Ectodermal cell (in vitro differentiated cells): ENCODE measurements at regions not wholly inside any gene's neighbourhood (a gene's known extent, or its start where the extent isn't known, plus 50 kb on each side); places are given as distances from the start of the nearest gene placed in this dataset.

Experiments
- H3K27ac ChIP-seq: 2 replicates; pipeline ENCODE4 v1.7.0; 2013; ENCODE audit warnings: mild to moderate bottlenecking, low read depth, low read length; ENCODE audit not compliant: insufficient read depth, poor library complexity, severe bottlenecking
- H3K27me3 ChIP-seq: 2 replicates; pipeline ENCODE4 v1.7.0; 2013; ENCODE audit warnings: mild to moderate bottlenecking, low read length; ENCODE audit not compliant: insufficient read depth, control insufficient read depth, poor library complexity, severe bottlenecking
- H3K36me3 ChIP-seq: one replicate; pipeline ENCODE4 v1.7.0; 2013; ENCODE audit warnings: low read length; ENCODE audit not compliant: control insufficient read depth, insufficient read depth
- H3K4me1 ChIP-seq: one replicate; pipeline ENCODE4 v1.7.0; 2013; ENCODE audit warnings: low read length; ENCODE audit not compliant: control insufficient read depth, insufficient read depth
- H3K4me3 ChIP-seq: 2 replicates; pipeline ENCODE4 v1.7.0; 2013; ENCODE audit warnings: low read depth, low read length, control low read depth; ENCODE audit not compliant: insufficient read depth
- H3K9me3 ChIP-seq: 2 replicates; pipeline ENCODE4 v1.7.0; 2013; ENCODE audit warnings: mild to moderate bottlenecking, low read length, moderate library complexity; ENCODE audit not compliant: control insufficient read depth
- WGBS, 2 experiments: methylation state at CpG; one replicate each; pipeline ENCODE4 v1.1.7; 2013; ENCODE audit warnings: missing lambda C conversion rate in 2 of 2; 5-methylcytosine and 5-hydroxymethylcytosine counted together

DNA sequence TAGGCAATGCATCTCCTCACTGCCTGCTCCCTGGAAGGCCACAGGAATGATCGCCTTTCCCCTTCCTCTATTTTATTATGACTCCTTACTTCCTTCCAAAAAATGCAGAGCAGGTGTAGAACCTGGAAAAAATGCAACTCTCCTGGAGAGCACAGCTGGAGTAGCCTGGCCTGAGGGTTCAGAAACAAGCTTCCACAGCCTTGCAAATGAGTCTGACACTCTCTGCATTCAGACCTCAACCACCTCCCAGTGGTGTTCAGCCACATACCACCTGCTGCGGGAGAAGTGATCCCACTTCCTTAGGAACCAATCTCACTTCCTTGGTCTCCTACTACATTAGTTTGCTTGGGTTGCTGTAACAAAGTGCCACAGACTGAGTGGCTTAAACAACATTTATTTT lies 368.1 kb upstream of the NOCT start:
- WGBS, 2 experiments = 45 to 49% methylated on average over 2 of the region's 2 CpGs
- Histone ChIP-seq H3K36me3 (no peaks in the 10 kb centered on the region), H3K9me3 (no peaks in the 10 kb centered on the region), H3K4me3 (no peak overlapping the region), H3K27me3 (no peaks in the 10 kb centered on the region), H3K27ac (no peak overlapping the region), H3K4me1 (peaks cover 5% of the 10 kb centered on the region)

DNA sequence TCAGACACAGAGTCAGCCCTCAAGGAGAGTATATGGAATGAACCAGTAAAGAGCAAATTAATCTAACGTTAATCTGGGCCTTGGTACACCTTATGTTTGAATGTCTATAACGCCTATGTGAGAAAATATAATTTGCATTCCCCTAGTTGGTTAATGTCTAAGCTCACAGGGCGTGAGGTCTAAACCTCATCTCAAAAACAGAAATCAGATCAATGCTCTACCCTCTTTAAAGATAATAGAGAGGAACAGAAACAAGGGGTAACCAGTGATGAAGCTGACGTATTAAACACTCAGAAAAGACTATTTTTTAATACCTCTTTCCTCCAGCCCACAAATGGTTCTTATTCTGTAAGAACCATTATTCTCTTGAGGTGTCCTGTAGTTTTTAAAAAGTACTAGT lies 369.2 kb upstream of the NOCT start:
- Histone ChIP-seq H3K4me1 (peaks cover 5% of the 10 kb centered on the region), H3K27me3 (no peaks in the 10 kb centered on the region), H3K4me3 (no peak overlapping the region), H3K27ac (no peak overlapping the region), H3K9me3 (no peaks in the 10 kb centered on the region), H3K36me3 (no peaks in the 10 kb centered on the region)
- WGBS, 2 experiments = 89 to 99% methylated on average over 4 of the region's 4 CpGs

DNA sequence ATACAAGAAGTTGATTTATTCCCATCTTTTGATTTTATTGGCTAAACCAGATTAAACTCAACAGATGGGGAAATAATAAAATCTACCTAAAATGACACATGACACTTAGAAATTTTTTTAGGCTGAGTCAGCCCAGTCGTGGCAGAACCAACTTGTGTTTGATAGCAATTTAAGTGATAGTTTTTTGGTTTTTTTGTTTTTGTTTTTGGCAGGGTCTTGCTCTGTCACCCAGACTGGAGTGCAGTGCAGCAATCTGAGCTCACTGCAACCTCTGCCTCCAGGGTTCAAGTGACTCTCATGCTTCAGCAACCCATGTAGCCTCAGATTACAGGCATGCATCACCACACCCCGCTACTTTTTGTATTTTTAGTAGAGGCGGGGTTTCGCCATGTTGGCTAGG lies 370.3 kb upstream of the NOCT start:
- 91 to 94% methylated on average over 4 of the region's 4 CpGs for WGBS, 2 experiments
- H3K4me1 ChIP-seq = peaks cover 5% of the 10 kb centered on the region
- no peak overlapping the region for H3K27ac ChIP-seq
- H3K4me3 ChIP-seq = no peak overlapping the region
- H3K9me3 ChIP-seq = no peaks in the 10 kb centered on the region
- H3K27me3 ChIP-seq = no peaks in the 10 kb centered on the region
- H3K36me3 ChIP-seq = no peaks in the 10 kb centered on the region

DNA sequence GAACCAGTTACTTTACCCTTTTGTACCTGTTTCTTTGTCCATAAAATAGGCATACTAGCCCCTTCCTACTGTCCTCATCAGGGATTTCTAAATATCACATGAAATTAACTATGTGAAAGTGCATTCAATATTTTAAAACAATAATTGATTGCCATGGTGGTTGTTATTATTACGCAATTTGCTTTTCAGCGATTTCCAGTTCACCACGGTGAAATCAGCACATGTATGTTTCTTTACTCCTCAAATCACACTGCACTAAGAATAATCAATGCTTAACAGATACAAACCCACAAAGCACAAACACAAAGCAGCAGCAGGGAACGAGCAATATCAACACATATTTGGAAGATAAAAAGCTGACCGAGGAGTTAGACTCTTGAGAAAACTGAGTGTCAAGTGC lies 371.3 kb upstream of the NOCT start:
- Histone ChIP-seq H3K36me3 (no peaks in the 10 kb centered on the region), H3K9me3 (no peaks in the 10 kb centered on the region), H3K27me3 (no peaks in the 10 kb centered on the region), H3K4me1 (peaks cover 5% of the 10 kb centered on the region), H3K27ac (no peak overlapping the region), H3K4me3 (no peak overlapping the region)
- WGBS, 2 experiments = 84% methylated on average over 5 of the region's 5 CpGs

DNA sequence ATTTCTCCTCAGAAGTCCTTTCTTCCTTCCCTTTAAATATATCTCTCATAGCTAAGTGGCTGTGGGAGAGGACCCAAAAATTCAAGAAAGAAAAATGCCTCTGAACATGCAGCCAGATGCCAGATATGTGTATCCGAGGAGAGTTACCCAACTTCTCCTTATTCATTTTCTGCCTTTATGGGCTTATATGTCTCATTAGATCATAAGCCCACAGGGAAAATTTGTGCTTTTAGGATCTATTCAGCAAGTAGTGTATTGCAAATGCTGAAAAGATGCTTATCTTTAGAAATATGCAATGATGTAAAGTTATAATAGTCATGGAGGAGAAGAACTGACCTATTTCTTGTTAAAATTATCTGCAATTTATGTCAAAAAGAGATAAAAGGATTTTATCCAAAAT lies 371.8 kb upstream of the NOCT start:
- WGBS, 2 experiments = 94 to 100% methylated on average over 1 of the region's 1 CpG
- Histone ChIP-seq H3K9me3 (no peaks in the 10 kb centered on the region), H3K27ac (no peak overlapping the region), H3K27me3 (no peaks in the 10 kb centered on the region), H3K4me1 (peaks cover 5% of the 10 kb centered on the region), H3K36me3 (no peaks in the 10 kb centered on the region), H3K4me3 (no peak overlapping the region)

DNA sequence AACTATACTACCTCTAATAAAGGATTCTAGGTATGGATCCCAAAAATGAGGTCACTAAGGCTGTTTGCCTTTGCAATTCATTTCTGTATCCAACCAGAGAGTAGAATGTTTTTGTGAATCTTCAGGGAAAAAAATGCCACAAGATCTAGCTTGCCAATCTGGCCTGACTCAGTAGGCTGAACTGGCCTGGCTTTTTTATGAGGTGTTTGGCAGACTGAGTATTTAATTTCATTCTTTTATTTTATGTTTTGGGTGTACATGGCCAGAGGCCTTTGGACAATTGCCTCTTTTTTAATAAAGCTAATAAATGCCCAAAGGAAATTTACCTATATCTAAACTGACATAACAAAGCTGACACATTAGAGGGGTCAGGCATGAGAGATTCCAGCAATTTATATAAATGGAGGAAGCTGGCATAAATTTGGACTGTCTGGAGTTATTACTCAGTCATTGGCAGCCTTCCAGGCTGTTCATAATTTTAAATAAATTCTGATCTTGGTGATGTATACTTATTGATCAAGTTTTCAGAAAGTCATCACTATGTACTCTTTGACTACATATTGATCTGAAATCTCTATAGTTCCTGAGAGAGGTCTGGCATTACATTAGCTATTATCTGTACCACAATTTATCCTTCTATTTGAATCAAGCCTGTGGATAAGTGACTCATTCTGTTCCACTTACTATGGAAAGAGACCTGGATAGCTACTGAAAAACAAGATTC lies 376.4 kb upstream of the NOCT start:
- H3K36me3 ChIP-seq = no peaks in the 10 kb centered on the region
- no peaks in the 10 kb centered on the region for H3K27me3 ChIP-seq
- H3K4me1 ChIP-seq = no peaks in the 10 kb centered on the region

DNA sequence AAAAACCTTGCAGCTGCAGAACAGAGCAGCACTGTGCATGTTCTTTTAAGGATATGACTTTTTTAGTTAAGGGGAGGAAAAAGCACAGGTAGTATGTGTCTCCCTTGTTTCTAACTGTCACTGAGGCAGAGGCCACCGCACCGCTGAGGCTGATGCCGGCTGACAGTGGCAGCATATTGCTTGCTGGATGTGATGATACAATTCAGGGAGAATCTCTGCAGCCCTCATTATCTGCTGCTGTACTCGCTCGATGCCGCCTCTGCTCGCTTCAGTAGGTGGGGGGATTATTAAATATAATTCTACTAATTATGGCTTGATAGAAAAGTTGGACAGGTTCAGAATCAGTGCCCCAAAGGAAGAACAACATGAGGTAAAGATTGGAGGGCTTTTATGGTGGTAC lies 378.8 kb upstream of the NOCT start:
- WGBS, 2 experiments = 93 to 99% methylated on average over 6 to 7 of the region's 7 CpGs

More for the DNA sequence above, 376.4 kb upstream of the NOCT start:
- H3K4me3 ChIP-seq = no peak overlapping the region
- H3K9me3 ChIP-seq = no peaks in the 10 kb centered on the region
- H3K27ac ChIP-seq = no peak overlapping the region

DNA sequence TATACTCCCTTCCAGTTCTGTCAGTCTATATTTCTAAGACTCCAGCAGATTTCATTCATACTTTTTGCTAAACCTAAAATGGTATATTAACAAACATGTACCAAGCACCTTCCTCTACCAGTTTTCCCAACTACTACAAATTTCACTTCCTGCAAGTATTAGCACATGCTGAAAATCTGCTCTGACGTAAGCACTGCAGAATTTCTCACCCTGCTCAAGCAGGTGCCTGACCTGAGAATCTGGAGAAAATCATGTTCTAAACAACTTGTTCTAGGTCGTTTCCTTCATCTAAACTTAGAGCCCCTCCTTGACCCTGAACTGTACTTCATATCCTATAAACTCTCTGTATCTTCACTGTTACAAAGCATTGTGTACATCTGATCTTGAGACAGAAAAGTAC lies 380.7 kb upstream of the NOCT start:
- no peak overlapping the region for H3K27ac ChIP-seq
- no peak overlapping the region for H3K4me3 ChIP-seq
- H3K4me1 ChIP-seq = no peaks in the 10 kb centered on the region
- H3K9me3 ChIP-seq = no peaks in the 10 kb centered on the region
- no peaks in the 10 kb centered on the region for H3K36me3 ChIP-seq
- H3K27me3 ChIP-seq = no peaks in the 10 kb centered on the region
- WGBS, 2 experiments = 56 to 67% methylated on average over 2 of the region's 2 CpGs

More for the DNA sequence above, 378.8 kb upstream of the NOCT start:
- H3K36me3 ChIP-seq = no peaks in the 10 kb centered on the region
- H3K27ac ChIP-seq = no peak overlapping the region
- no peaks in the 10 kb centered on the region for H3K9me3 ChIP-seq
- H3K4me1 ChIP-seq = no peaks in the 10 kb centered on the region
- no peaks in the 10 kb centered on the region for H3K27me3 ChIP-seq
- H3K4me3 ChIP-seq = no peak overlapping the region

DNA sequence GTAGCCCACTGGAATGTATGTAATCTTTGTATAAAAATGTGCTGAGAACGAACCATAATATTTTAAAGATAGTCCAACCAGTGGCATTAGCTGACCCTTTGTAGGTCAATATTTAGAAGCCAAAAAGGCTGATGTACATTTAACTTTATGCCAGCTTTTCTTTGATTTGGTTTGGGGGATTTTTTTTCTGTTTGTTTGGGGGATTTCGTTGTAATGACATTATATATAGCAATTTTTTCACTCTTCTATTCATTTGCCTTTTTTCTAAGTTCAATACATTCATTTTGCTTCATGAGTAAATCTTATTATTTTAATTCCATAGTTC lies 382.0 kb upstream of the NOCT start:
- WGBS, 2 experiments = 89 to 100% methylated on average over 1 of the region's 2 CpGs
- no peaks in the 10 kb centered on the region for H3K27me3 ChIP-seq
- no peaks in the 10 kb centered on the region for H3K9me3 ChIP-seq
- H3K4me3 ChIP-seq = no peak overlapping the region
- H3K27ac ChIP-seq = no peak overlapping the region
- no peaks in the 10 kb centered on the region for H3K36me3 ChIP-seq
- H3K4me1 ChIP-seq = no peaks in the 10 kb centered on the region

DNA sequence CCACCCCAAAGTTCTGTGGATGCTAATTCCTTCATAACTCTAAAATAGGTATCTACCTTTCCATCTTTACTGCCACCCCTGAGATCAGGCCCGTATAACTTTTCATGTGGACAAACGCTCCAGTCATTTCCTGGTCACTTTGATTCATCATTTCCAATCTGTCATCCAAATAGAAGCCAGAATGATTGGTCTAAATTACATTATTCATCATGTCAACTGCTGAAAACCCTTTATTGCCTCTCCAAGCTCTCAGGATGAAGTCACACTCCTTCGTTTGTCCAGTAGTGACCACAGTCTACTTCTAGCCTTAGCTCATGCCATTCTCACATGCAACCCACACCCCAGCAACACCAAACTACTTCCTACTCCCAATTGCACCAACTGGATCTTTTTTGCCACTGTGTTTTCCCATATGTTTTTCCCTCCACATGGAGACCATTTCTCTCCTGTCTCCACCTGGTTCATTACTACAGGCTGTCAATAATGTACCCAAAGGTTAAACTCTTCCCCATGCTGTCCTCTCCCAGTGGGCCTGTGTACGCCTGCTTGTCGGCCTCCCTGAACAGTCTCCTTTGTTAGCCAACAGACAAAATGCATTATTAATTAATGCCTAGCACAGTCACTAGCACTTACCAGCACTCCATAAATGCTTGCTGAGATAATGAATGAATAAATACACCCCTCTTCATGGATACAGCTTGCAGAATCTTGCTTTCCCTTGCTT lies 382.6 kb upstream of the NOCT start:
- Histone ChIP-seq H3K4me1 (no peaks in the 10 kb centered on the region), H3K36me3 (no peaks in the 10 kb centered on the region), H3K27me3 (no peaks in the 10 kb centered on the region), H3K9me3 (no peaks in the 10 kb centered on the region), H3K27ac (no peak overlapping the region), H3K4me3 (no peak overlapping the region)
- WGBS, 2 experiments = 93% methylated on average over 5 of the region's 5 CpGs
